HG03095 (cell line): ENCODE measurements at regions not wholly inside any gene's neighbourhood (a gene's known extent, or its start where the extent isn't known, plus 50 kb on each side); places are given as distances from the start of the nearest gene placed in this dataset.
"Not testable (repeated sequence)": the region's sequence is repeated elsewhere in the genome, so short reads cannot be mapped to it uniquely, and the experiment has no call there.

Experiments used
- ATAC-seq: cut with Tn5 transposase; IDR thresholded peaks from one replicate; pipeline ENCODE4 v1.9.1; 2021; ENCODE audit warnings: moderate library complexity; ENCODE audit not compliant: unreplicated experiment

GRCh38 chr12:68478516-68479260, 132.0 kb upstream of the RAP1B start:
- ATAC-seq = no peak

GRCh38 chr12:68479261-68479895, 131.3 kb upstream of the RAP1B start:
- ATAC-seq = no peak

DNA sequence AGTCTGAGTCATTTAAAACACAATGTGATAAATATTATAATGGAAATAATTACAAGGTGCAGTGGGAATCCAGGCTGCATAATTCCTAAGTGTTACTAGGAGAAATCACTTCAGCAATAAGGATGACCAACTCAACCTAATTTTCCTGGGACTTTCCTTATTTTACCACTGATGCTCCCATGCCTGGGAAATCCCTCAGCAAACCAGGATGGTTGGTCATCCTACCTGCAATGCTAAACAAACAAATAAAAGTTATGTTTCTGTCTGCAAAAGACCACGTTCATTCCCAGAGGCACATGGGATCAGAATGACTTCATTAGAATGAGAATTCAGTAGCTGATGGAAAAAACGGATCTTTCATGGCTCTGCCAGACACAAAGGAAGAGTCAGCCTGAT, 130.8 kb upstream of the RAP1B start:
- ATAC-seq = no peak

- no peak for ATAC-seq
Measured at GRCh38 chr12:68480526-68480925, 130.2 kb upstream of the RAP1B start.

GRCh38 chr12:68481181-68481941, 129.3 kb upstream of the RAP1B start:
- peak; percentile 56 for ATAC-seq

DNA sequence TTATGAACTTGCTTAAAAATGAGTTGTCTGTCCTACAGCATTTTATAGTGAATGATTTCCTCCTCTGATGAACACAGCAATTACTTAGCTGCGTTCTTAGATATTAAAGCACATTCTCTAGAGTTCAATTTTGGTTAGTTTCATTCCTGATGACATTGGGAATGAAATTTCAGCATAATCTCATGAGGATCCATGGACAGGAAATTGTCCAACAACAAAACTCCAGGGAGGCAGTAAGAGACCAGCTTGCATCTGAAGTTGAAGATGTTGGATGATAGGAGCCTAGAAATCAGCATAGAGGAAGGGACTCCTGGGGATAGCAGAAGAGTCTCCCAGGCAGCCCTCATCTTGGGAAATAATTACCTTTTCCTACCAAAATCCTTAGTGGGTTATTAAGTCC, 128.7 kb upstream of the RAP1B start:
- no peak for ATAC-seq

- peak; percentile 62 for ATAC-seq
Measured at GRCh38 chr12:68482660-68483059, 128.0 kb upstream of the RAP1B start.

DNA sequence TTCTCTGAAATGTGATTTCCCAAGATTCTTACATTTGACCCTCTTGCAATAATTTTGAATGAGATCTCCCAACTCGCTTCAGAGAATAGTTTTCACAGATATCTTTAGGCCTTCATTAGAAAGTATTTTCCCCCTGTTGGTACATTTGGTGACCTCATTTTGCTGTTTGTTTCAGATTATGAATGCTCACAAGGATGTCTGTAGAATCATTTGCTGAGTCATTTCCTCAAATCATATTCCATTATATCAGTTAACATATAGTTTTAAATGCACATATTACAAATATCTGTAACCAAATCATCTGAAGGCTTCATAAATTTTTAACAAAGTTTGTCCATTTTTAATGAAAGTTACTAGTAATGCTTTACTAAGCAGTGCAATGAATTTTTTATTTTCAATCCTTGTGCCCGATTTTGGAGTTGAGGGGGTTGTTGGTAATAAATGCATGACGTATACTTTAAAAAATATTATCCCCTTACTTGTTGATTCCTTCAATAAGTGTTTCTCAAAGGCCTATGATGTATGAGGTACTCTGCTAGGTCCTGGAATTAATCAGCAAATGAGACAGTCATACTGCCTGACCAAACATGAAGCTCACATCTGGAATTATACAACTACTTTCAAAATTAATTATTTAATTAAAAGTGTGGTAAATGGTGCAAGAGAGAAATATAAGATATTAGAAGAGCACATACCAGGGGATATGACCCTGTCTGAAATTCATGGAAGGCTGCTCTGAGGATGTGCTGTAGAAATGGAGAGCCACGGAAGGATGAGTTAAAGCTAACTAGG, 126.9 kb upstream of the RAP1B start:
- ATAC-seq = no peak

GRCh38 chr12:68484578-68484977, 126.1 kb upstream of the RAP1B start:
- not testable (repeated sequence) for ATAC-seq

- ATAC-seq = not testable (repeated sequence)
Measured at GRCh38 chr12:68486449-68486848, 124.2 kb upstream of the RAP1B start.

DNA sequence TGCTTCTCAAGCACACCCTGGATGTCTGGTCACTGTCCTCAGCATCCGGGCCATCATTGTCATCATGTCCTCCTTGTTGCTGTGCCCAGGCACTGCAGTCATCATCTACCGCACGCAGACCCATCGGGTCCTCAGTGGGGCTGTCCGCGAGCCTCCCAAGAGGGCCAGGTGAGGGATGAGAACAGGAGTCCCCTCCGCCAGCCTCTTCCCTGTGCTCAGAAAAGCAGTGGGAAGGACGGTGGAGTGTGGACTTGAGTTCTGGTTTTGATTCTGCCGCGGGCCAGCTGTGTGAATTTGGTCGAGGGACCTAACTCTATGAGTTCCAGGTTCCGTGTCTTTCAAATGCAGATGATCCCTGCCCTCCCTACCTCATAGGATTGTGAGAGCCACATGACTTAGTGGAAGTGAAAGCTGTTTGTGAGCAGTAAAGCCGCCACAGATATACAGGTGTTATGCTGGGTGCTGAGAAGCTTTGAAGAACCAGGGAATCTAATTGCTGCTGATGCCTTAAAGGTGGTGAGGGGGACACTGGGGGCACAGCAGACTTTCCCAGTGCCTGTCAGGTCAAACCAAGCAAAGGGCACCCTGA, 122.9 kb upstream of the RAP1B start:
- no peak for ATAC-seq

- no peak for ATAC-seq
Measured at GRCh38 chr12:68489273-68489672, 121.4 kb upstream of the RAP1B start.

DNA sequence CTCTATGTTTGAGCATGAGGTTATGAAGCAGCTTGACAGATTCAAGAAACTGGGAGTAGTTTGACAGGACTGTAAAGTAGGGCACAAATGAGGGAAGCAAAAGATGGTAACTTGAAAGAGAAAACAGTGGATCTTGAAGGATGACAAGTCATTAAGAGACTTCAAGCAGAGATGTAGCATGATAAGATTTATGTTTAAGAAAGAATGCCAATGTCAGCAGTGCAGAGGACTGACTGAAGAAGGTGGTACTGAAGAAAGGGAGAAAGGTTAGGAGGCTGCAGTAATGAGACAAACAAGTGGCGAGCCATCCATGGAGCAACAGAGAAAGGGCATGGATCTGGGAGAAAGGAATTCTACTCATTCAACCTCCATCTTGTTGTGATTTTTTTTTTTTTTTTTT, 120.2 kb upstream of the RAP1B start:
- ATAC-seq = no peak

GRCh38 chr12:68491204-68491960, 119.3 kb upstream of the RAP1B start:
- ATAC-seq = no peak

DNA sequence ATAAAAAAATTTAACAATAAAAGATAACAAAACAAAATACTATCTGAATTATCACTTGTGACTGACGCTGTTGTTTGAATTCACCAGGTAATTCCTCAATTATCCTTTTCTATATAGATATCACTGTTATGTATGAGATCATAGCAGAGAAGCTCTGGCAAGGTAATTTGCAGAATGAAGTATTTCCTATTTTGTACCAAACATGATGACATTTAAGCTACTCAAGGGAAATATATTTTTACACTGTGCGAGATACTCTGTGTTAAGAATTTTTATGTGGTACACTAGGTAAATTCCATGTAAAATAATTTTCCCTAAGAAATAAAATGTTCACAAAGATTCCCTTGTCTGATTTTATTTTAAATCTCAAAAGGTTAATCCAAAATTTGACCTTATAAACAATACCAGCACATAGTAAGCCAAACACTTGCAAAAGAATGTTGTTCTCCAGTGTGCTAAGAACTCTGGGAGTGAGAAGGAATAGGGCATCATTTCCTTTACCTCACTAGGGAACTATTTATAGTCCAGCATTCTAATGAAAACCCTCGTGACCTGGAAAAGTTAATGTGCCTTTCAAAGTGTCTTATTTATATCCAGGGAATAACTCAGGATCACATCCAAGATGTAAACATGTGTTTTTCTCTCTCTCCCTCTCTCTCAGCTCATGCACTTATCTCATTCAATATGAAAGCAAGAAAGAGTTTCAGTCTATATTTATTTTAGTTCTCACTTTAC, 115.2 kb upstream of the RAP1B start:
- no peak for ATAC-seq

- no peak for ATAC-seq
Measured at GRCh38 chr12:68497107-68497506, 113.6 kb upstream of the RAP1B start.

DNA sequence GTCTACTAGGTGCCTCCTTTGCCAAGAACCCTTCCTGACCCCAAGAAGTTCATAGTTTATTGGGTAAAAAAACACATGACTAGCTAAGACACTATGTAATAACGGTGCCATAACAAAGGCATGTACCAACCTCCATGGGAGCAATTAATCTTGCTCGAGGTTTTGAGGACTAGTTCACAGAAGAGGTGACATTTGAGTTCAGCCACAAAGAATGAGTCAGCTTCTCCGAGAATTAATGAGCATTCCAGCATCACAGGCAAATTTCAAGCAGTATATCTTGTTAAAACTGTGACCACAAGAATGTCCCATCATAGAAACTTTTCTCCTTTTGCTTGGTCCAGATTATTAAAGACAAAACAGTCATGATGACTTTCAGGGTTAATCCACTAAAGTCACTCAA, 113.0 kb upstream of the RAP1B start:
- no peak for ATAC-seq

DNA sequence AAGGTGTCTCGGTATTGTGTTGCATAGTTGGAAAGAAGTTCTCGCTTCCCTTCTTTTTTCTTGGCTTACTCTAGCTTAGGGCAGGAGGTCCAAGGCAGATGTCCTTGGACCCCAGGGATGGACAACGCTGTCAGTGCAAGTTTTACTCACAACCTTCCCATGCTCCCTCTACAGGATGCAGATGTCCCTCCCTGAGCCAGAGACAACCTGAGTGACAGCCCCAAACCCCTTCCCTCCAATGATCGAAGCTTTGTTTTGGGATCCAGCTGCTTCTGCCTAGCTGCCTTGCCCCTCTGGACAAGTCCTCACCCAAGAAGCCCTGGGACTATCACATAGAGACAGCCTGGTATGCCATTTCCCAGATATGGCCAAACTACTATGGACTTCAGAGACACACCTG, 112.0 kb upstream of the RAP1B start:
- ATAC-seq = no peak

DNA sequence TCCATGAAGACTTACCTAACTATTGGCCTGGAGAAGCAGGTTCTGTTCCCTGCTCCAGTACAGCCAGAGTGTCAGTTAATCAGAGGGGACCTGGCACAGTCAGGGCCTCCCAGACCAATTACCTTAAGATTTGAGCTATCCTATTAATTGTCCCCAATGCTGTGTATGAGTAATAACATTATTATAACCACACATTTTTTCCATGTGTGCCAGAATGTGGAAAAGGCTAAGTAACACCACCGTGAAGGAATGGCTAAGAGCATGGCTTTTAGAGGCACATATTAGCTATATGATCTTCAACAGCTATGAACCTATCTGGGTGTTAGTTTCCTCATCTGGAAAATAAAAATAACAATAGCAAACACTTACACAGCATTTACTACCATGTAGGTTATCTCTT, 111.1 kb upstream of the RAP1B start:
- ATAC-seq = no peak
